ENCODE measurements at regions not wholly inside any gene's neighbourhood (a gene's known extent, or its start where the extent isn't known, plus 50 kb on each side); places are given as distances from the start of the nearest gene placed in this dataset.

DNA sequence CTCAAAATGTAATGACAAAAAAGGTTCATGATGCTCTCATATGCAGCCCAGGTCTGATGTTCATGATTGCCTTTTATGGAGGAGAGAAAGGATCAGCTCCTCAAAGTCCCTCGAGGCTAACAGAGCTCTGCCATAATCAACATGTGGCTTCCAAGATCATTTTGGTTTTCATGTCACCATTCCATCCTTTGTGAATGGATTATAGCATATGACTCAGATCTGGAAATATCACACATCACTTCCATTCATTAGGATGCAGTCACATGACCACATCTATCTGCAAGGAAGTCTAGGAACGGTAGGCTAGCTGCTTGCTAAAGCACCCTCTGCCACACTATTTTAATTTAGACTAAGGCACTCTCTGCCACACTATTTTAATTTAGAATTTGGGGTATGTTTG is 77.6 kb downstream of the COX18 start:
- Histone ChIP-seq H4K20me1 (ENCODE audit: insufficient read depth, low read length) (no peaks in the 10 kb centered on the region), H3K4me3 (replicated peaks in 1 of 3; ENCODE audit: low read depth in 2 of 3, low read length in 3 of 3) (no peak overlapping the region), H2AFZ (ENCODE audit: insufficient read depth, low read depth, low read length, poor library complexity, severe bottlenecking) (no peak overlapping the region), H3K9ac (ENCODE audit: insufficient read depth, low read length, poor library complexity, severe bottlenecking) (no peak overlapping the region), H3K4me1 (ENCODE audit: control insufficient read depth in 1 of 2, insufficient read depth in 2 of 2, low read length in 2 of 2) (no peaks in the 10 kb centered on the region), H3K27ac (ENCODE audit: low read depth in 1 of 2, low read length in 2 of 2) (no peak overlapping the region), H3K27me3 (ENCODE audit: control insufficient read depth in 2 of 2, insufficient read depth in 2 of 2, low read length in 2 of 2) (no peaks in the 10 kb centered on the region), H3K36me3 (replicated peaks in 1 of 2; ENCODE audit: control insufficient read depth in 1 of 2, insufficient read depth in 2 of 2, low read length in 2 of 2) (no peaks in the 10 kb centered on the region), H3K9me3 (replicated peaks in 1 of 2; ENCODE audit: control insufficient read depth in 1 of 2, insufficient read depth in 1 of 2, low read length in 2 of 2) (no peaks in the 10 kb centered on the region), H3K4me2 (replicated peaks; ENCODE audit: extremely low read depth, low read length, poor library complexity, severe bottlenecking) (no peak overlapping the region), H3K79me2 (ENCODE audit: insufficient read depth, low read length) (no peaks in the 10 kb centered on the region)
- Mint-ChIP-seq H3K9me3 (peaks cover 0 to 4% (median 0%) of the 10 kb centered on the region in 7 donors), H3K27ac (no peak overlapping the region), H3K36me3 (no peaks in the 10 kb centered on the region), H3K27me3 (ENCODE audit: low read depth in 3 of 3) (peaks cover 0 to 5% (median under 1%) of the 10 kb centered on the region in 3 donors), H3K4me1 (no peaks in the 10 kb centered on the region), H3K4me3 (no peak overlapping the region)
- intact Hi-C loops (cut with micrococcal nuclease): no loop called here
- DNase-seq: no peak
- TF ChIP-seq CTCF (IDR thresholded peaks at IDR 0.05): no peak
- WGBS (ENCODE audit: insufficient coverage): no CpG with 5 or more reads among the region's 2 CpGs

DNA sequence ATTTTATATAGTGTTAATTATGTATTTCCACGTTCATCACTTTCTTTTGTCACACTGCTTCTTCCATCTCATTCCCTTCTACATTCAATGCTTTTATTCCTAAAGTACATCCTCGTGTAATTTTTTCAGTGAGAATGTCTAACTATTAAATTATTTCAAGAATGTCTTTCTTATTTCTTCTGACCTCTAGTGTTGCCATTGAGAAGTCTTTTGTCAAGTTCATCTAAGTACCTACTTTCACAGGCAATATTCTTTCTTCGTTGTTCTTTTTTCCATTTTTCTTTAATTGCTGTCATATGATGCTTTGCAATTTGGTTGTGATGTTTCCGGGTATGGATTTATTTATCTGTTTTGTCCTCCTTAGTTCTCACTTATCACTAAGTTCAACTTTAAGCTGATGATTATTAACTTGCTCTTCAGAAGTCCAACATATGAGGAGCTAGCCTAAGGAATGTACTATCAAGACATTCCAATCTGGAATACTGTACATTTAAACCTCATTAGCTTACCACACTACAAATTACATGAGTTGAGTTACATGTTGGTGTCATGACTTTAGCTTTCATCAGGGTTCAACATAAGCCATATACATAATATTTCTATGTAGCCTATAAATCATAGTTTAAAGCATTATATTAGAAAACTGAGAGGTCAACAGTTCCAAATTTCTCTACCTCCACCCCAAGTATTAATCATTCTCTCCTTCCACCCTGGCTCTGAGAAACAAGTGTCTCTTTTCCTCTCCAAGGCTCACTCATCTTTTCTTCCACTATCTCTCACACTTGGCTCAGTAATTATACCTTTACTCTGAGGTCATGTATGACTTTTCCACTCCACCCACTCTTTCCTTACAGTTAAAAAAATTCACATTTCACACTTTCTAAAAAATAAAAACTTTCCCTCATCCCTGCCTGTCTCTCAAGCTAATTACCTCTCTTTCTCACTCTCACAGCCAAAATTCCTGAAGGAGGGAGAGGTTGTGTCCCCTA is 81.5 kb downstream of the COX18 start:
- Histone ChIP-seq H2AFZ (ENCODE audit: insufficient read depth, low read depth, low read length, poor library complexity, severe bottlenecking) (no peak overlapping the region), H3K27me3 (ENCODE audit: control insufficient read depth in 2 of 2, insufficient read depth in 2 of 2, low read length in 2 of 2) (no peaks in the 10 kb centered on the region), H3K9me3 (replicated peaks in 1 of 2; ENCODE audit: control insufficient read depth in 1 of 2, insufficient read depth in 1 of 2, low read length in 2 of 2) (no peaks in the 10 kb centered on the region), H3K36me3 (replicated peaks in 1 of 2; ENCODE audit: control insufficient read depth in 1 of 2, insufficient read depth in 2 of 2, low read length in 2 of 2) (no peaks in the 10 kb centered on the region), H4K20me1 (ENCODE audit: insufficient read depth, low read length) (no peaks in the 10 kb centered on the region), H3K4me2 (replicated peaks; ENCODE audit: extremely low read depth, low read length, poor library complexity, severe bottlenecking) (no peak overlapping the region), H3K4me3 (replicated peaks in 1 of 3; ENCODE audit: low read depth in 2 of 3, low read length in 3 of 3) (no peak overlapping the region), H3K4me1 (ENCODE audit: control insufficient read depth in 1 of 2, insufficient read depth in 2 of 2, low read length in 2 of 2) (no peaks in the 10 kb centered on the region), H3K27ac (ENCODE audit: low read depth in 1 of 2, low read length in 2 of 2) (no peak overlapping the region), H3K9ac (ENCODE audit: insufficient read depth, low read length, poor library complexity, severe bottlenecking) (no peak overlapping the region), H3K79me2 (ENCODE audit: insufficient read depth, low read length) (no peaks in the 10 kb centered on the region)
- no CpG with 5 or more reads among the region's 4 CpGs for WGBS (ENCODE audit: insufficient coverage)
- Mint-ChIP-seq H3K27ac (no peak overlapping the region), H3K4me1 (no peaks in the 10 kb centered on the region), H3K9me3 (no peaks in the 10 kb centered on the region), H3K36me3 (no peaks in the 10 kb centered on the region), H3K4me3 (no peak overlapping the region), H3K27me3 (ENCODE audit: low read depth in 3 of 3) (peaks cover 0 to 5% (median 2%) of the 10 kb centered on the region in 3 donors)
- TF ChIP-seq CTCF (IDR thresholded peaks at IDR 0.05): no peak
- no peak for DNase-seq
- intact Hi-C loops (cut with micrococcal nuclease): no loop called here
